ENCODE measurements at regions not wholly inside any gene's neighbourhood (a gene's known extent, or its start where the extent isn't known, plus 50 kb on each side); places are given as distances from the start of the nearest gene placed in this dataset.
A peak's percentile ranks its signal among the peaks of the same experiment; 100 is the strongest.
"Not testable (repeated sequence)": the region's sequence is repeated elsewhere in the genome, so short reads cannot be mapped to it uniquely, and the experiment has no call there.

DNA sequence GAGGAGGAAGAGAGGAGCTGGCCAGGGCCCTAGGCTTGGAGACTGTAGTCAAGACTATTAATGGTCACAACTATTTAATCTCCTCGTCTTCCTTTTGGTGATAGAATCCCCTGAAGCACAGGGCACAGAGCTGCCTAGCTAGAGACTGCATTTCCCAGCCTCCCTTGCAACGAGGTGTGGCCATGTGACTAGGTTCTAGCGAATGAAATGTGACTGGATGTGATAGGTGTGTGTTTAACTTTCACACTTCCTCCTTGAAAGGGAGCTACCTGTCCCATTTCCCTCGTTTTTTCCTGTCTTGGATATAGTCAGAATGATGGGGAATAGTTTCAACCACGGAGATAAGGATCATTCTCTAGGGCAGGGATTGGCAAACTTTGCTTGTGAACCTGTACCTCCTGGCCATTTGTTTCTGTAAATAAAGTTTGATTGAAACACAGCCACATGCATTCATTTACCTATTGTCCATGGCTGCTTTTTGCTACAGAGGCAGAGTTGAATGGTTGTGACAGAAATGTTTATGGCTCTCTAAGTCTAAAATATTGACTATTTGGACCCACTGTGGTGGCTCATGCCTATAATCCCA is 313.5 kb downstream of the MIAT start:
- Histone ChIP-seq H3K27me3 (peaks cover 24% of the 10 kb centered on the region), H3K4me3 (no peak overlapping the region), H3K27ac (no peak overlapping the region), H3K36me3 (no peaks in the 10 kb centered on the region), H3K4me1 (ENCODE audit: low read depth) (no peaks in the 10 kb centered on the region), H3K9me3 (ENCODE audit: low read depth) (no peaks in the 10 kb centered on the region)
- DNase-seq (ENCODE audit: low read depth in 1 of 2, low spot score in 1 of 2) = no peak
- TF ChIP-seq, protein P1, sequence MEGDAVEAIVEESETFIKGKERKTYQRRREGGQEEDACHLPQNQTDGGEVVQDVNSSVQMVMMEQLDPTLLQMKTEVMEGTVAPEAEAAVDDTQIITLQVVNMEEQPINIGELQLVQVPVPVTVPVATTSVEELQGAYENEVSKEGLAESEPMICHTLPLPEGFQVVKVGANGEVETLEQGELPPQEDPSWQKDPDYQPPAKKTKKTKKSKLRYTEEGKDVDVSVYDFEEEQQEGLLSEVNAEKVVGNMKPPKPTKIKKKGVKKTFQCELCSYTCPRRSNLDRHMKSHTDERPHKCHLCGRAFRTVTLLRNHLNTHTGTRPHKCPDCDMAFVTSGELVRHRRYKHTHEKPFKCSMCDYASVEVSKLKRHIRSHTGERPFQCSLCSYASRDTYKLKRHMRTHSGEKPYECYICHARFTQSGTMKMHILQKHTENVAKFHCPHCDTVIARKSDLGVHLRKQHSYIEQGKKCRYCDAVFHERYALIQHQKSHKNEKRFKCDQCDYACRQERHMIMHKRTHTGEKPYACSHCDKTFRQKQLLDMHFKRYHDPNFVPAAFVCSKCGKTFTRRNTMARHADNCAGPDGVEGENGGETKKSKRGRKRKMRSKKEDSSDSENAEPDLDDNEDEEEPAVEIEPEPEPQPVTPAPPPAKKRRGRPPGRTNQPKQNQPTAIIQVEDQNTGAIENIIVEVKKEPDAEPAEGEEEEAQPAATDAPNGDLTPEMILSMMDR (IDR thresholded peaks at IDR 0.05; ENCODE audit: low read depth, low read length) = no peak

- H3K27ac ChIP-seq = no peak overlapping the region
- no peak for DNase-seq (ENCODE audit: low read depth in 1 of 2, low spot score in 1 of 2)
- TF ChIP-seq, protein P1 (IDR thresholded peaks at IDR 0.05; ENCODE audit: low read depth, low read length) = no peak
- no peak overlapping the region for H3K4me3 ChIP-seq
- peaks cover 17% of the 10 kb centered on the region for H3K27me3 ChIP-seq
- H3K9me3 ChIP-seq (ENCODE audit: low read depth) = no peaks in the 10 kb centered on the region
- no peaks in the 10 kb centered on the region for H3K4me1 ChIP-seq (ENCODE audit: low read depth)
- H3K36me3 ChIP-seq = no peaks in the 10 kb centered on the region
Measured at GRCh38 chr22:26972286-26972685, 314.9 kb downstream of the MIAT start.

DNA sequence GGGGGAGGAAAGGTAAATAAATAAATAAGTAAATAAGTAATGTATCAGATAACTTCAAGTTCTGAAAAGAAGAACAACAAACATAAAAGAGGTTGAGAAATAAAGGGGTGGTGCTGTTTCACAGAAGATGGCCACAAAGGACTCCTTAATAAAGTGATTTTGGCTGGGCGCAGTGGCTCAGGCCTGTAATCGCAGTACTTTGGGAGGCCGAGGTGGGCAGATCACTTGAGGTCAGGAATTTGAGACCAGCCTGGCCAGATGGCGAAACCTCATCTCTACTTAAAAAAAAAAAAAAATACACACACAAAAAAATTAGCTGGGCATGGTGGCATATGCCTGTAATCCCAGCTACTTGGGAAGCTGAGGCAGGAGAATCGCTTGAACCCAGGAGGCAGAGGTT is 315.5 kb downstream of the MIAT start:
- DNase-seq (ENCODE audit: low read depth in 1 of 2, low spot score in 1 of 2); H3K4me3 ChIP-seq; H3K4me1 ChIP-seq (ENCODE audit: low read depth); H3K27ac ChIP-seq; H3K9me3 ChIP-seq (ENCODE audit: low read depth); H3K36me3 ChIP-seq: not testable (repeated sequence)
- peaks cover 17% of the 10 kb centered on the region for H3K27me3 ChIP-seq

DNA sequence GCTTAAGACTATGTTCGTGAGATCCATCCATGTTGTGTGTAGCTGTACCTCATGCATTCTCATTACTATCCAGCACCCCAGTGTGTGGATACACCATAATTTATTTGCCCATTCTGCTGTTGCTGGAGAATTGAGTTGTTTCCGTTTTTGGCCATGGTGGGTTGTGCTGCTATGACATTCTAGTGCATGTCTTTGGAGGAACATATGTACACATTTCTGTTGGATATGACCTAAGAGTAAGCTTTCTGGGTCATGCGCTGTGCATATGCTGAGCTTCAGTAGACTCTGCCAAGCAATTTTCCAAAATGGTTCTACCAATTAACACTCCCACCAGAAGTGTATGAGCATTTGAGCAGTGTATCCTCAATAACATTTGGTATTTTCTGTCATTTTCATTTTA is 316.6 kb downstream of the MIAT start:
- no peak for DNase-seq (ENCODE audit: low read depth in 1 of 2, low spot score in 1 of 2)
- no peaks in the 10 kb centered on the region for H3K4me1 ChIP-seq (ENCODE audit: low read depth)
- H3K36me3 ChIP-seq = no peaks in the 10 kb centered on the region
- TF ChIP-seq, protein P1 (IDR thresholded peaks at IDR 0.05; ENCODE audit: low read depth, low read length) = no peak
- no peak overlapping the region for H3K4me3 ChIP-seq
- no peak overlapping the region for H3K27ac ChIP-seq
- H3K27me3 ChIP-seq = peaks cover 12% of the 10 kb centered on the region
- H3K9me3 ChIP-seq (ENCODE audit: low read depth) = no peaks in the 10 kb centered on the region

DNA sequence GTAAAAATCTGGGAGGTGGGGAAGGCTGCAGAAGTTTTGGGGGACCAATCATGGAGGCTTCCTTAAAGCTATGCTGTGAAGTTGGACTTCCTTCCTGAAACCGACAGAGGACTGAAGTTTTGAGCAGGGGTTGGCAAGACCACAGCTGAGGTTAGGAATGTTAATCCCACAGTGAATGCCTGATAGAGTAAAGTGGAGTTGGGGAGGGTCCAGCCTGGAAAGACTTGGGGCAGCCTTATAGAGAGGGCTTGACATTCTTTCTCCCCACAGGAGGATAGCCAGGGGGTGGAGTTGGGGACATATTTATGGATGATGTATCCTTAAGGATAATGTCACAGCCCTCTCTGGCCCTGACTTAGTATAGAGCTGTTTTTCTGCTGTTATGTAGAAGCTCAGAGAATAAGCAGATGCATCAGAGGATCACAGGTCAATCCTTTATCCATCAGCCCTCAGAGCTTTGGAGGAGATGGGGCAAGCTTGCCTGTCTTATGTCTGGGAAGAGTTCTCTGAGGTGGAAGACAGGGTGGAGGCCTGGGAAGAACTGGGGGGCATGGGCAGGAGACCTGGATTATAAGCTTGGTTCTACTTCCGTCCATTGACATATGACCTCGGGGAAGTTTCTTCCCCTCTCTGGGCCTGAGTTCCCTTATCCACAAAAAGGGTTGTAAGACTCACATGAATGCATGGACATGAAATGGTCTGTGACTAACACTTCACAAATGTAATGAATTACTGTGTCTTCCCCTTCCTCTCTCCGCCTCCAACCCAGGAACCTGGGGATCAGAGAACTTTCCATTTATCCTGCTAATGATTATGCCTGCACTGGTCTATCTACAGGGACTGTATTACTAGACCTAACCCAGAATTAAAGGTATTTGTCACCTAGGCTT is 317.8 kb downstream of the MIAT start:
- H3K27ac ChIP-seq = no peak overlapping the region
- peak in 1 of 2 donors; percentile 3 for DNase-seq (ENCODE audit: low read depth in 1 of 2, low spot score in 1 of 2)
- H3K27me3 ChIP-seq = peaks cover 10% of the 10 kb centered on the region
- no peaks in the 10 kb centered on the region for H3K9me3 ChIP-seq (ENCODE audit: low read depth)
- TF ChIP-seq, protein P1 (IDR thresholded peaks at IDR 0.05; ENCODE audit: low read depth, low read length) = no peak
- H3K4me1 ChIP-seq (ENCODE audit: low read depth) = no peaks in the 10 kb centered on the region
- no peak overlapping the region for H3K4me3 ChIP-seq
- no peaks in the 10 kb centered on the region for H3K36me3 ChIP-seq

GRCh38 chr22:26975865-26976264 is 318.5 kb downstream of the MIAT start:
- H3K27ac ChIP-seq = no peak overlapping the region
- peaks cover 12% of the 10 kb centered on the region for H3K27me3 ChIP-seq
- H3K36me3 ChIP-seq = no peaks in the 10 kb centered on the region
- DNase-seq (ENCODE audit: low read depth in 1 of 2, low spot score in 1 of 2) = no peak
- H3K4me3 ChIP-seq = no peak overlapping the region
- TF ChIP-seq, protein P1 (IDR thresholded peaks at IDR 0.05; ENCODE audit: low read depth, low read length) = no peak
- H3K9me3 ChIP-seq (ENCODE audit: low read depth) = no peaks in the 10 kb centered on the region
- no peaks in the 10 kb centered on the region for H3K4me1 ChIP-seq (ENCODE audit: low read depth)

All from cardiac muscle cell (in vitro differentiated cells and primary cell).